Stimulated activated effector memory CD8-positive, alpha-beta T cell treated with anti-CD3 and anti-CD28 coated beads, Interleukin-12 subunit alpha, Interleukin-12 subunit beta, amount 100 ng/mL, for 72 hours (primary cell): ENCODE measurements at regions not wholly inside any gene's neighbourhood (a gene's known extent, or its start where the extent isn't known, plus 50 kb on each side); places are given as distances from the start of the nearest gene placed in this dataset.

Source experiments
- ATAC-seq: fragments of 150-1000 bp; cut with Tn5 transposase; 2 replicates; pipeline ENCODE4 v1.10.0; 2021
- DNase-seq, 2 donors: peaks; one replicate each; pipeline ENCODE4 v3.0.0; 2021 to 2022; ENCODE audit warnings: low spot score in 2 of 2
- H3K27ac Mint-ChIP-seq: one replicate; pipeline ENCODE4 v1.8.0; 2022; ENCODE audit warnings: mild to moderate bottlenecking, mixed read lengths
- H3K36me3 Mint-ChIP-seq: one replicate; pipeline ENCODE4 v1.8.0; 2022; ENCODE audit warnings: mild to moderate bottlenecking, mixed read lengths
- H3K4me1 Mint-ChIP-seq: one replicate; pipeline ENCODE4 v1.8.0; 2022; ENCODE audit warnings: mixed read lengths
- H3K4me3 Mint-ChIP-seq: one replicate; pipeline ENCODE4 v1.8.0; 2022; ENCODE audit warnings: mild to moderate bottlenecking, mixed read lengths
- H3K9me3 Mint-ChIP-seq: one replicate; pipeline ENCODE4 v1.8.0; 2022; ENCODE audit warnings: mixed read lengths

DNA sequence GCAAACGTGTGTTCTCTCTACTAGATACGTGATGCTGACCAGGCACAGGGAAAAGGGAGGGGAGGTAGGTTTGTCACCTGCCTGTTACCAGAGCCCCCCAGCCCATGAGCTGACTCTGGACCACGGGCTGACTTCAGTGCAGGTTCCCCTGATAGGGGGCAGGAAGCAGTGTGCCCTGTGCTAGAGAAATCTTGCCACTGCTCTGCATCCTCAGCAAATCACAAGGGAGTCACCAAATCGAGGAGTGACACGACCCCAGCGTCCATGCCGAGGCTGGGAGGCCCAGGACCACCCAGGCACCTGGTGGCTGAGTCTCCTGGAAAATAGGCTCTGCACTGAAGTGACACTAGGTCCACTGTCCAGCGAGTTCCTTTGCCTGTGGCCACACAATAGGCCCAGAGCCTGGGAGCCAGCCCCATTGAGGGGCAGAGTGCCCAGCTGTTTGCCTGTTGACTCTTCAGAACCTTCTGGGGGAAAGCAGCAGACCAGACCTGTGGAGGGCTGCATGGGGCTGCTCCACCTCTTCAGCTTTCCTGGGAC is 99.3 kb downstream of the CTTN start:
- Mint-ChIP-seq H3K4me3 (no peak overlapping the region), H3K9me3 (no peaks in the 10 kb centered on the region), H3K36me3 (no peaks in the 10 kb centered on the region), H3K27ac (no peak overlapping the region), H3K4me1 (no peaks in the 10 kb centered on the region)
- DNase-seq: no peak
- no peak for ATAC-seq

DNA sequence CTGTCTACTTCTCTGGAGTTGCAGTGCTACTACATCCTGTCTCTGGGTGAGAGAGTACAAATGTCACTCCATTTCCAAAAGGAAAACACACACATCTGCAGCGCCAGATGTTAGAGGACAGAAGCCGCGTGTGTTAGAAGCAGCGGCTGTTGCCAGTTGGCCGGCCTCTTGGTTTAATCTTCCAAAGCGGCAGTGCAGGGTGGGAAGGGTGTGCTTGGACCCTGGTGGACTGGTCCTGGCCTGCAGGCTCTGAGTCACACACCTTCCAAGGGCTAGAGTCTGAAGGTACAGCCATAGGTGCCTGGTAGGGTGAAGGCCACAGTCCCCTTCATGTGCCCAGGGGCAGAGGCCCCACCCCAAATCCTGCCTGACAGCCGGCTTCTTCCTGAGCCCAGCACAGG is 99.8 kb downstream of the CTTN start:
- Mint-ChIP-seq H3K9me3 (no peaks in the 10 kb centered on the region), H3K4me3 (no peak overlapping the region), H3K27ac (no peak overlapping the region), H3K4me1 (no peaks in the 10 kb centered on the region), H3K36me3 (no peaks in the 10 kb centered on the region)
- ATAC-seq (no peak), DNase-seq (no peak)

DNA sequence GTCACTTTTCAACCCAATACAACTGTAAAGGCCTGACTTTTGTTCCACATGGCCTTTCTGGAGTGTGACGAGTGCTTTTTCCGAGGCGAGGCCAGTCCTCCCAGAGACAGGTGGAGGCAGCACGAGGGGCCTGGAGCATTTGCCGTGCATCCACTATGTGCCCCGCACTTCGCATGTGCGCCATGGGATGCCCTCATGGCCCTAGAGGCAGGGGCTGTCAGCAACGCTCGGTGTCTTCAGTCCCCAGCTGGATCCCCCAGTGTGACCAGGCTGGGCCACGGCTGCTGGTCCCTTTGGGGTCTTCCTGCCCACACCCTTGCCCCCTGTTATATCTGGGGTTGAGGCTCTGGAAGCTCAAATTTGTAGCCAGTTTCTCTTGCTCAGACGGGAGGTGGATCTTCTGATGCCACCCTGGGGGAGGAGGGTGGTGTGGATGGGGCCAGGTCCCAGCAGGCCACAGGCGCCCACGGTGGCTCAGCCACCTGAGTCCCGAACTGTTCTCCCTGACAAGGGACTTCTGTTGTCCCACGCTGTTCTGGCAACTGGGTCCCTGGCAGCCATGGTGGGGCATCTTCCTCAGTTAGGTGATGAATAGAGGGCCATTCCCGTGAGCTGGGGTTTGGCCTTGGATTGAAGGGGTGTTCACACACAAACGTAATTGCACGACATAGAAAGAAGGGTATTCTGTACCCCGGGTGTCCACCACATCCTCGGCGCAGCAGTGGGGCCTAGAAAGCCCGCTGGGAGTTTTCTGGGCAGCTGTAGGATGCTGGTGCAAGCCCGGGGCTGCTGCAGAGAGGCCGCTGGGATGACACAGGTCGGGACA is 100.9 kb downstream of the CTTN start:
- ATAC-seq: no peak
- DNase-seq: no peak
- H3K36me3 Mint-ChIP-seq: no peaks in the 10 kb centered on the region
- H3K27ac Mint-ChIP-seq: no peak overlapping the region
- H3K4me1 Mint-ChIP-seq: no peaks in the 10 kb centered on the region
- no peak overlapping the region for H3K4me3 Mint-ChIP-seq
- H3K9me3 Mint-ChIP-seq: no peaks in the 10 kb centered on the region

DNA sequence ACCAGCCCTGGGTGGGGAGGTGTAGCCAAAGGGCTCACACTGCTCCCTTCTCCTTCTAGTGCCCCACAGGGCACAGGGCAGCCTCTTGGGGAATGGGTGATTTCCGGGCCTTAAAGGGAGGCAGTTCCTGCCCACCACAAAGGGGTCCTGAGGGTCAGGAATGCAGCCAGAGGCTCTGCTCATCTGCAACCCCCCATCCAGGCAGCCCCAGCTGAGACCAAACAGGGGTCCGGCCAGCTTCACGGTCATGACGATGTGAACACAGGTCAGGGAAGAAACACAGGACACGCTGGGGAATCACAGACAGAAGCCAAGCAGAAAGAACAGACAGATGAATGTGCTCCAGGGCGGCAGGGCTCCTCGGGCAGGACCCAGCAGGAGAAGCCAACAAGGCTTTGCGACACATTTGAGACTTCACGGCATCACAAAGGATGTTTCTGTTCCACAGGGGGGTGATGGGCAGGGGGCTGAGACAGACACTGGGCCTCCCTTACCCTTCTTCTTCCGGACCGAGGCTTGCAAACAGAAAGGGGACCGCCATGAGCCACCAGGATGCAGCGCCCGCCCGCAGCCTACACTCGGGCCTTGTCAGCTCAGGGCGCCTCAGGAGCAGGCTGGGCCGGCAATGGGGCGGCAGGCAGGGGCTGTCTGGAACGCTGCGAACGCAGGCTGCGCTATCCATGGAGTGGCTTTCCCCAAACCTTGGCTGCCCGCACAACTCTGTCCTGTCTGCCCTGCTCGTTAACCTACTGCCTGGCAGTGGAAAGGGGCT is 101.9 kb downstream of the CTTN start:
- H3K36me3 Mint-ChIP-seq: no peaks in the 10 kb centered on the region
- H3K27ac Mint-ChIP-seq: no peak overlapping the region
- H3K9me3 Mint-ChIP-seq: no peaks in the 10 kb centered on the region
- ATAC-seq: no peak
- H3K4me1 Mint-ChIP-seq: no peaks in the 10 kb centered on the region
- no peak overlapping the region for H3K4me3 Mint-ChIP-seq
- no peak for DNase-seq

DNA sequence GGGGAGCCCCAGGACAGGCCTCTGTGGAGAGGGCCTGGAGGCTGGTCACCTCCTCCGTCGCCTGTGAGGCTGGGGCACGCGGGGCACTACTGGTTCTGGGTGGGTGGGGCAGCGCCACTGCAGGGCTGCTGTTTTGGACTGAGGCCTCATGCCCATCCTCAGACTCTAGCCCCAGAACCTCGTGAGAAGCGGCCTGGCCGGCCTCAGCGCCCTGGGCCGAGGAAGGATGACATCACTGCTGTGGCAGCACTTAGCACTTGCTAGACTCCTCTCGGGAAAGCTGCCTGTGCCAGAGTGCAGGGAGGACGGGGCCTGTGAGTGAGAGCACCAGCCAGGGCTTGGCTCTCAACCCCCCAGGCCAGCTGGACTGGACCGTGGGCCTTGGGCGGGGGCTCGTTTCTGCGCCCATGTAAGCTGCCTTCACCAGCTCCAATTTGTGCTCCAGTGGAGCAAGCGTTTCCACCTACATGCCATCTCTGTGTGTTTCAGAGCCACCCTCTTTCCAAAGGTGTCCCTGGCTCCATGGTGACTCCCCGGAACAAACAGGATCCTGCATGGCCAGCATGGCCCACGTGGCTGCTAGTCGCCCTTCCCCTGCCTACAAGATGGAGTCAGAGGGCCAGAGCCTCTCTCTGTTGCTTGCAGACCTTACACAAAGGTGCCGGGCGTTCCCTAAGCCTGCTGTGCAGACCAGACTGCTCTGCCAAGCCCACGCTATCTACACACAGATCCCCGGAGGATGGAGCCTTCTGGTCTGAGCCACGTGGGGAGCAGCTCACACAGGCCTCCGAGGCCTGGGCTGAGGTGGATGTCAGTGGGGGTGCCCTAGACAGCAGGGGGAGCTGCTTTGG is 102.9 kb downstream of the CTTN start:
- Mint-ChIP-seq H3K27ac (no peak overlapping the region), H3K9me3 (no peaks in the 10 kb centered on the region), H3K36me3 (no peaks in the 10 kb centered on the region), H3K4me3 (no peak overlapping the region), H3K4me1 (no peaks in the 10 kb centered on the region)
- no peak for ATAC-seq
- no peak for DNase-seq

DNA sequence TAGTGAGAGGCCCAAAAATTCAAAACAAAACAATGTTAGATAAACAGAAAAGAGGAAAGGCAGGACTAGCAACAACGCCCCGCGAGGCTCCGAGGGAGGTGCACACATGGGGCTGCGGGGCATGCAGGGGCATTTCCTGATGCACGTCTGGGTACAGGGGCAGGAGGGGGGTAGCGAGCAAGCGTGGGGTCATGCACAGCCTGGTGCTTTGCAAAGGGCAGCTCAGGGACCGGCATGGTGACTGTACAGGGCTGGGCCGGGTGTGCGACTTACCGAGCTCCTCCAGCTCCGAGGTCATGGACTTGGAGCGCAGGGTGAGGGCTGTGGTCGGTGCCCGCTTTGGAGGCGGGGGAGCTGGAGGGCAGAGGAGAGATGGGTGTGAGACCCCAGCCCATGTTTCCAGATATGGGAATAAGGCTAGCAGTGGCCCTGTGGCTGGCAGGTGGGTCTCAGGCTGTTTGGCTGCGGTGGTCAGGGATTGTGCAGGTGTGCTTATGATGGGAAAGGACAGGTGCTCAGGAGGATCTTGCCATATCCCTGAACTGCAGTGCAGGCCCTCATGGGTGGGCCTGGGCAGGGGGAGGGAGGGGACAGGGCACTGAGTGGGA is 103.7 kb downstream of the CTTN start:
- no peaks in the 10 kb centered on the region for H3K36me3 Mint-ChIP-seq
- H3K27ac Mint-ChIP-seq: no peak overlapping the region
- no peak overlapping the region for H3K4me3 Mint-ChIP-seq
- DNase-seq (no peak), ATAC-seq (no peak)
- H3K4me1 Mint-ChIP-seq: no peaks in the 10 kb centered on the region
- H3K9me3 Mint-ChIP-seq: no peaks in the 10 kb centered on the region

DNA sequence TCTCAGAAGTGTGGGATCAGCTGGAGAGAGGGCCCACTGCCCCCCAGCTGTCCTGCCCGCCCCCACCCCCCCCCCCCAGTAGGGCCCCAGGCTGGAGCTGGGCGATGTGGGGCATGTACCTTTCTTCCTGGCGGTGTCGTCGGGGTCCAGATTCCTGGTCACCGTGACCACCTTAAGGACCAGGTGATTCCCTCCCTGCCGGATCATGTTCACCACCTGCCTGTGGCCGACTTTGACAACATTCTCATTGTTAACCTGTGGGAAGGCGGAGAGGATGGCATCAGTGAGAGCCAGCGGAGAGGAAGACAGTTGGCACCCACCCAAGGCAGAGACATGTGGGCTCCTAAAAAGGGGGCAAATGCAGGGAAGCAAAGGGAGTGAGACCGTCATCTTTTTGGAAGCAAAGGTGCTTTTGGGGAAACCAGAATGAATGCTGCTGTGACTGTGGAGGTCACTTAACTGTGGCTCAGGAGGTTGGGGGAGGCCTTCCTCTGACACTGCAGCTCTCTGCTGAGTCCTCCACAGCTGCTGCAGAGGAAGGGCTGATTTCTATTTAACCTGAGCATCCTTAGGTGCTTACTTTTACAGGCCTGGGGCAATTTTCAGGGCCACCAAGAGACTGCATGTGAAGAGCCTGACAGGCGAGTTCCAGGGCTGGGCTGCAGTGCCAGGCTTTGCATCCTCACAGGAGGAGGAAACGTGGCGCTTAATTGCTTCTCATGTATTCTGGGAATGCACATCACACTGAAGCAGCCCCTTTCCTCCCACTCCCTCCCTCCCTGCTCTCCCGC is 104.5 kb downstream of the CTTN start:
- H3K4me3 Mint-ChIP-seq: no peak overlapping the region
- H3K9me3 Mint-ChIP-seq: no peaks in the 10 kb centered on the region

DNA sequence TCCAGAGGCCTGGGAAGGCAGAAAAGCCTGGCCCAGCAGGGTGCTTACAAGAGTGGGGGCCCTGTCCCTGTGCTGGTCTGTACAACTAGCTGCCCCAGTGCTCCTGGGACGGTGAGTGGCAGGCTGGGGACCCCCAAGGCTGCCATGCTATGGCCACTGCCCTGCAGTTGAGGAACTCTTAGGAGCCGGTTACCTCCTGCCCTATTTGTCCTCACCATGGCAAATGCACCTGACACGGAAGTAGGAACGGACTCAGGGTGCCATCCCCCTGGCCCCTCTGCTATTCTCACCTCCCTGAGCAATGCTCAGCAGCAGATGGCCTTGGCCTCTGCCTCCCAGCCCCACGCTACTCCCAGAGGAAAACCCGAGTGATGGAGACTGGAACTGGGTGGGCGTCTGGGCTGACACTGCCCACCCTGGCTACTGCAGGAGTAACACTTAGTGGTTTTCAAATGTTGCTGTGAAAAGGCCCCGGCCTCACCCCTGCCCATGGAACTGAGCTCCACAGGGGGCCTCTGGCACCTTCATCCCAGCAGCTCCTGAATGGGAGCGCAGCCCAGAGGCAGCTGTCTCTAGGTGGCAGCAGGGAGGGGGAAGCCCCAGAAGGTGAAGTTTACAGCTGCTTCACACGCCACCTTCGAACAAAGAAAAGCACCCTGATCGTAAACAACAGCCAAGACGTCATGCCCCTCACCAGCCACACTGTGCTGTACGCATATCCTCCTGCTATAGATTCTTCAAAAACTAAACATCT is 105.3 kb downstream of the CTTN start:
- Mint-ChIP-seq H3K4me1 (no peaks in the 10 kb centered on the region), H3K27ac (no peak overlapping the region), H3K4me3 (no peak overlapping the region), H3K9me3 (no peaks in the 10 kb centered on the region), H3K36me3 (no peaks in the 10 kb centered on the region)
- ATAC-seq (no peak), DNase-seq (no peak)

More for the DNA sequence above, 104.5 kb downstream of the CTTN start:
- H3K27ac Mint-ChIP-seq: no peak overlapping the region
- H3K36me3 Mint-ChIP-seq: no peaks in the 10 kb centered on the region
- H3K4me1 Mint-ChIP-seq: no peaks in the 10 kb centered on the region
- no peak for DNase-seq
- ATAC-seq: no peak

DNA sequence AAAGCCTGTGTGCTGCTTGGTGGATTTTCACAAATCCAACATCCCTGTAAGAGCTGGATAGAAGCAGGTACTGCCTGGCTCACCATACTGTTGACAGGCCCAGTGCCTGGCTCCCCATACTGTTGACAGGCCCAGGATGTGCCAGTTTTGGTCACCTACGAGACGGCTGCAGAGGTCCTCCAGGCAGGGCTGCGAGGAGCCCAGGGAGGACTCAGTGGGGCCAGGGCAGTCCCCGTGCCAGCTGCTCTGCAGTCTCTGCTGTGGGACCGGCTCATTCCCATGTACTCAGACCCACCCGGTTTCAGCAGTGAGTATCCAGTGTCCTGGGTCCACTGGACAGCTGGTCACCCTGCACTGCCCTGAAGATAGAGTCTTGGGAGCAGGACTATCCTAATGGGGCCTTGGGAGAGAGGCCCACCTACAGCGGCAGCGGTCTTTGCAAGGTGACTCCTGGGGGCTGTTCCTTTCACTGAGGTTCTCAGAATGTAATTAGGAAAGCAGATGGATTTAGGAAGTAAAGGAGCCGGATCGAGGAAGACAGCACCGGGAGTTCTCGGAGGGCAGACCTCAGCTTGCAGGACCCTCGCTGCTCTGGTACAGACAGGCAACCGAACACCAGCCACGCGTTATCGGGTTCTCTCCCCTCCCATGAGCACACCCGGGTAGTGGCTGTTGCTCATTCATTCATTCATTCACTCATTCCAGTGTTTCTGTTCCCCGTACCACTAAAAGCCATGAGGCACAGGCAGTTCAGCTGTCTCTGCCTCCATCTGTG is 106.1 kb downstream of the CTTN start:
- no peak overlapping the region for H3K27ac Mint-ChIP-seq
- no peak for ATAC-seq
- H3K4me3 Mint-ChIP-seq: no peak overlapping the region
- no peaks in the 10 kb centered on the region for H3K36me3 Mint-ChIP-seq
- H3K9me3 Mint-ChIP-seq: no peaks in the 10 kb centered on the region
- H3K4me1 Mint-ChIP-seq: no peaks in the 10 kb centered on the region
- DNase-seq: no peak

DNA sequence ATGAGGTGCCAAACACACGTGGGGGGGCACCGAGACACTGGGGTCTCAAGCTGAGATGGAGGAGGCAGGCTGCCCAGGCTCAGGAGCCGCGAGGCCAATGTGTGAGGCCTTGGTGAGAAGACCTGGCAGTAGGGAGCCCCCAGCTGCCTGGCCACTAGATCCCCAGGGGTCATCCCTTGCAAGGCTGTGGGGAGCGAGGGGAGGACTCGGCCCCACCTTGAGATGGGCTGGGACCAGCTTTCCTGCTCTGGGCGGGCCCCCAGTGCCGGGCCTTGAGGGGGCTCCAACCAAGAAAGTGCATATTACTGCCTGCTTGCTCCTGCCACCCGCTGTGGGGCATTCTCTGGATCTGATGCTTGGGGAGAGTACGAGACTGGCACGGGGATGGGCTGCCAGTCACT is 107.0 kb downstream of the CTTN start:
- Mint-ChIP-seq H3K4me3 (no peak overlapping the region), H3K4me1 (no peaks in the 10 kb centered on the region), H3K9me3 (no peaks in the 10 kb centered on the region), H3K27ac (no peak overlapping the region), H3K36me3 (no peaks in the 10 kb centered on the region)
- ATAC-seq (no peak), DNase-seq (no peak)

DNA sequence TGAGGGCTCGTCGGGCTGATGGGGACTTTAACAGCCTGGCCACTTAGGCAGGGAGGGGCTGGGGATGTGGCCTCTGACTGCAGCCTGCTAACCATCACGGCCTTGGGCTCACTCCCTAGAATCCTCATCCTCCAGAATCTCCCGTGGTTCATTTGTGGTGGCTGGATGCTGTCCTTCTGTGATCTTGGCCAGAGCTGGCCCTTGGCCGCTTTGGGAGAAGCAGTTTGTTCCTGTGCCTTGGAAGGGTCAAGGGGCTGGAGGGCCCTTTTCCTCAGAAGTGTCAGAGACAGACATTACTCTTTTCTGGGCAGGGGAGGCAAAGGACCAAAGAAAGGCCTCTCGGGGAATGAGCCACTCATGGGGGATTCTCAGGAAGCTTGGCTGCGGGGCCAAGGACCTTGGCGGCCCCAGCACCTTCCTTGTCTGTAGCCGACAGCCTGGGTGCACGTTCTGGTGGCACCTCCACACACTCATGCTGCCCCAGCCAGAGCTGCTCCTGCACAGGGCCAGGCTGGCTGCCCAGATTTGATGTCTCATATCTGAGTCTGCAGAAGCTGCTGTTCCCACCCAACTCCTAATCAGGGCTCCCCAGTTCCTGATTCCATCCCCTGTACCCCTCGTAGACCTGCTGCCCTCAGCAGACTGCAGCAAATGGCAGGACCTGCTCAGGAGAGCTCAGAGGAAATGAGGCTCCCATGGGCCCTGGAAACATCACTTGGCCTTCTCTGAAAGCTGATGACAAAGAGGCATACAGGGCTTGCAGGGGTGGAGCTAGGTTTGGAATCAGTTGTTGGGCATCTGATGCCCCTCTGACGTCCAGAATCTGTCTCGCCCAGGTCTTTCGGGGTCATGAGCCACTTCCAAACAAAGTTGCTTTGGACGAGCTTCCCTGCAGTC is 107.7 kb downstream of the CTTN start:
- H3K9me3 Mint-ChIP-seq: no peaks in the 10 kb centered on the region
- no peak overlapping the region for H3K27ac Mint-ChIP-seq
- no peaks in the 10 kb centered on the region for H3K4me1 Mint-ChIP-seq
- H3K36me3 Mint-ChIP-seq: no peaks in the 10 kb centered on the region
- ATAC-seq (no peak), DNase-seq (no peak)
- no peak overlapping the region for H3K4me3 Mint-ChIP-seq

DNA sequence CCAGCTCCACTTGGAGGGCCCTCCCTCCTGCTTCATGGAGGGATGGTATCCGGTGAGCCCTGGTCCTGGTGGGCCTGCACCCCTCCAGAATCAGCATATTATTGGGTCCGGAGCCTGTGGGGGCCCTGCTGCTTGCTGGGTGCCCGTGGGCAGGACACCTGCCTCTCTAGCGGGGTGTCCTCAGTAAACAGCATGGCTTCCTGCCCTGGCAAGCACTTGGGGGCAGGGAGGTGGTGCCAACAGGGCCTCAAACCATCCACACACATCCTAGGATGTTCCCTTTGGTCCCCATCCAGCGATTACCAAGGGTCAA is 108.3 kb downstream of the CTTN start:
- no peak overlapping the region for H3K4me3 Mint-ChIP-seq
- H3K36me3 Mint-ChIP-seq: no peaks in the 10 kb centered on the region
- no peak for ATAC-seq
- H3K27ac Mint-ChIP-seq: no peak overlapping the region
- DNase-seq: no peak
- no peaks in the 10 kb centered on the region for H3K4me1 Mint-ChIP-seq
- H3K9me3 Mint-ChIP-seq: no peaks in the 10 kb centered on the region

DNA sequence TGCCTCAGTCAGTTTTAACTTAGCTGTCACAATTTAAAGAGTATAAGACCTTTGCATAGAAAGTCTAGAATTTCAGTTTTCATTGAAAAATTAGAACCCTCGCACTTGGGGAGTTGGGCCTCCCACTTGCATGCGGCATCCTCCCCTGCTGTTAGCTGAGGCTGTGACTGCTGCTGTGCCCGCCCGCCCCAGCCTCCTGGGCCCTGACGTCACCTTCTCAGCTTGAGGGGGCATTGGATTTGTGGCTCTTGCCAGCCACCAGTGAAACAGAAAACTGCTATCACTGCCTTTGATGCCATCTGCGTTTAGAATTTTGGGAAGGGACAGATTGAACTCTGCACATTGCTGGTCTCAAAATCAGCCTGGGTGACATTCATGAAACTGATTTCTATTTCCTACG is 108.7 kb downstream of the CTTN start:
- Mint-ChIP-seq H3K4me1 (no peaks in the 10 kb centered on the region), H3K9me3 (peaks cover under 1% of the 10 kb centered on the region), H3K36me3 (no peaks in the 10 kb centered on the region), H3K27ac (no peak overlapping the region), H3K4me3 (no peak overlapping the region)
- DNase-seq (no peak), ATAC-seq (no peak)
